ENCODE measurements at regions not wholly inside any gene's neighbourhood (a gene's known extent, or its start where the extent isn't known, plus 50 kb on each side); places are given as distances from the start of the nearest gene placed in this dataset.

DNA sequence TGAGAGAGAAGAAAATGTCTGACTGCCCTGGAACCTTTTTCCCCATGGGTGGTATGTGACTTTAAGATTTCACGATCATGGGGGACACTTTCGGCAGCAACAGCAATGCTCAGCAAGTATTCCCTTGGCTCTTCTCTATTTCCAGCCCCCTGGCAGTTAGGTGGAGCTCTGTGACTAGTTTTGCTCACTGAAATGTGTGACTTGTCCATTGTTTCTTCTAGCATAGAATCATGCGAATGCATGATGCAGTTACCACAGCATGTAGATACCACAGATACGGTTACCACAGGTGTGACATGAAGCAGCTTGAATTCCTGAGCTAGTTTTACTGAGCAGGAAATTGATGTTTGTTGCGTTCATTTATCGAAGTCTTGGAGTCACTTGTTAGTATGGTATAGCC is 1034.5 kb upstream of the EEF2KMT start:
- TF ChIP-seq EZH2phosphoT487 (IDR thresholded peaks at IDR 0.05; ENCODE audit: borderline replicate concordance, low read length) = no peak
- TF ChIP-seq EZH2 (IDR thresholded peaks at IDR 0.05; ENCODE audit: low read length, unreplicated experiment) = no peak
- TF ChIP-seq, protein P1, sequence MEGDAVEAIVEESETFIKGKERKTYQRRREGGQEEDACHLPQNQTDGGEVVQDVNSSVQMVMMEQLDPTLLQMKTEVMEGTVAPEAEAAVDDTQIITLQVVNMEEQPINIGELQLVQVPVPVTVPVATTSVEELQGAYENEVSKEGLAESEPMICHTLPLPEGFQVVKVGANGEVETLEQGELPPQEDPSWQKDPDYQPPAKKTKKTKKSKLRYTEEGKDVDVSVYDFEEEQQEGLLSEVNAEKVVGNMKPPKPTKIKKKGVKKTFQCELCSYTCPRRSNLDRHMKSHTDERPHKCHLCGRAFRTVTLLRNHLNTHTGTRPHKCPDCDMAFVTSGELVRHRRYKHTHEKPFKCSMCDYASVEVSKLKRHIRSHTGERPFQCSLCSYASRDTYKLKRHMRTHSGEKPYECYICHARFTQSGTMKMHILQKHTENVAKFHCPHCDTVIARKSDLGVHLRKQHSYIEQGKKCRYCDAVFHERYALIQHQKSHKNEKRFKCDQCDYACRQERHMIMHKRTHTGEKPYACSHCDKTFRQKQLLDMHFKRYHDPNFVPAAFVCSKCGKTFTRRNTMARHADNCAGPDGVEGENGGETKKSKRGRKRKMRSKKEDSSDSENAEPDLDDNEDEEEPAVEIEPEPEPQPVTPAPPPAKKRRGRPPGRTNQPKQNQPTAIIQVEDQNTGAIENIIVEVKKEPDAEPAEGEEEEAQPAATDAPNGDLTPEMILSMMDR (conservative IDR thresholded peaks at IDR 0.05; ENCODE audit: low read depth, low read length) = no peak
- ATAC-seq = no peak

DNA sequence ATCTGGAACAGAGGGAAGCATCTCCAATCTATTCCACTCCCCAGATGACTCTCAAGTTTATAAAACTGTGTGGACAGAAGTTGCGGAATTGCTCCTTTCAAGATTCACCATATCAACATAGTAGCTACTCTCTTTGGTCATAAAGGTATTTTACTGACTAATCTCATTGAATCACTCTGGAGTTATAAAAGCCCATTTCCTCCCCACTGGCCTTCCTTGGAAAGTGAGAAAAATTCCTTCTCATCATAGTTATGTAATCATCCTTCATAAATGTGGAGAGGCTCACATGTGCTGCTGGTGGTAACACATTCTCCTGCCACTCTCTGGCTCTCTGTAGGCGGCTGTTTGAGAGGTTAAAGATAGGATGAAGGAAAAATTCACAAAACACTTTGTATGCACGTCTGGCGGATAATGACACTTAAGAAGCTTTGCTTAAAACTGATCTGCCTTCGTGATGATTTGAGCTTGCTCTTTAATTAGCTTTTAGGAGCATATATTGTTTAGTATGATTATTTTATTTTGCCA is 1034.0 kb upstream of the EEF2KMT start:
- Histone ChIP-seq H3K4me2 (ENCODE audit: low read length) (no peak overlapping the region), H3K9me2 (replicated peaks; ENCODE audit: low read length) (no peaks in the 10 kb centered on the region), H3K4me3 (ENCODE audit: low read length) (no peak overlapping the region), H3K79me2 (ENCODE audit: low read length) (no peaks in the 10 kb centered on the region), H3K27ac (ENCODE audit: low read length) (no peak overlapping the region), H3K4me1 (ENCODE audit: insufficient read depth, low read length) (no peaks in the 10 kb centered on the region), H3F3A (ENCODE audit: low read length, unreplicated experiment) (no peaks in the 10 kb centered on the region), H4K20me1 (ENCODE audit: low read length) (no peaks in the 10 kb centered on the region), H3K9me3 (ENCODE audit: low read length) (no peaks in the 10 kb centered on the region), H3K36me3 (ENCODE audit: low read depth, low read length) (no peaks in the 10 kb centered on the region), H2AFZ (ENCODE audit: low read length) (no peak overlapping the region), H3K27me3 (ENCODE audit: low read length) (no peaks in the 10 kb centered on the region), H3K9ac (ENCODE audit: low read length) (no peak overlapping the region)
- BruUV-seq (replicated peaks) = no TSS peak
- no peak for ATAC-seq
- no peak for DNase-seq
- no peak for TF ChIP-seq EZH2phosphoT487 (IDR thresholded peaks at IDR 0.05; ENCODE audit: borderline replicate concordance, low read length)
- TF ChIP-seq, protein P1 (conservative IDR thresholded peaks at IDR 0.05; ENCODE audit: low read depth, low read length) = no peak
- TF ChIP-seq EZH2 (IDR thresholded peaks at IDR 0.05; ENCODE audit: low read length, unreplicated experiment) = no peak
- intact Hi-C loops (cut with micrococcal nuclease) = no loop called here
- CTCF ChIA-PET = no interaction called here
- POLR2A ChIA-PET (ENCODE audit: unreplicated experiment) = no interaction called here

More for the DNA sequence above, 1034.5 kb upstream of the EEF2KMT start:
- Histone ChIP-seq H3K9me2 (replicated peaks; ENCODE audit: low read length) (no peaks in the 10 kb centered on the region), H3K79me2 (ENCODE audit: low read length) (no peaks in the 10 kb centered on the region), H3K36me3 (ENCODE audit: low read depth, low read length) (no peaks in the 10 kb centered on the region), H3K27ac (ENCODE audit: low read length) (no peak overlapping the region), H2AFZ (ENCODE audit: low read length) (no peak overlapping the region), H3K4me2 (ENCODE audit: low read length) (no peak overlapping the region), H3K27me3 (ENCODE audit: low read length) (no peaks in the 10 kb centered on the region), H3K9me3 (ENCODE audit: low read length) (no peaks in the 10 kb centered on the region), H3F3A (ENCODE audit: low read length, unreplicated experiment) (no peaks in the 10 kb centered on the region), H3K4me1 (ENCODE audit: insufficient read depth, low read length) (no peaks in the 10 kb centered on the region), H3K9ac (ENCODE audit: low read length) (no peak overlapping the region), H3K4me3 (ENCODE audit: low read length) (no peak overlapping the region), H4K20me1 (ENCODE audit: low read length) (no peaks in the 10 kb centered on the region)
- DNase-seq = no peak
- ChIA-PET CTCF (no interaction called here), POLR2A (ENCODE audit: unreplicated experiment) (no interaction called here)
- no TSS peak for BruUV-seq (replicated peaks)
- intact Hi-C loops (cut with micrococcal nuclease) = no loop called here

DNA sequence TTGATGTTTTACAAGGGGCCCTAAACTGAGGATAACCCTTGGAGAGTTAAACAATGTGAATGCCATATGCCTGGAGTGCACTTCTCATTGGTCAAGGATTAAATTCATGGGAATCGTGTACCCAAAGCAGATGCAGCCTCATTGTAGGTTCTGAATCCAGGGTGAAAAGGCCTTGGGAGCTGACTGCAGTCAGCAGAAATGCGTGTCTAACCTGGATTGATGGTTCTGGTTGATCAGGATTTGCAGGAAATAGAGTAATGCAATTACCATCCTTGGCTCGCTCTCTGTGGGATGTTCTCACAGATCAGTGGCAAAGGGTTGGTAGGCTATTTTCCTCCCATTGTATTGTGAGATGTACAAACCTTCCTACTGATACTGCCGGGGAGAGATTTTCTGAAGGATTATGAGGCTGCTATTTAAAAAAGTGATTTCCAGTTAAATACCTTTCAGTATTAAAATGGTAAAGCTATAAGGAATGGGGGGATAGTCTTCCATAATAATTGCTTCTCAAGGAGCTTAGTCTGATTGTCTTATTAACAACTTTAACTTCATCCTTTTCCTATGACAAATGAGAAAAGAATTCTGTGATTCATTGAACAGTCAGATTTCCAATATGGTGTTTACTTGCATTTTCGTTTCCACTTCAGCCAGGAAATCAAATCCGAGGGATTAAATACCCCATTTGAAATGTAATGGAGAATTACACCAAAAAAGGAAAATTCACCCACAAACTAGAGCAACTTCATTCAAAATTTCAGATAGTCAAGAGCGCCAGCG is 1028.1 kb upstream of the EEF2KMT start:
- no peak overlapping the region for H3K9ac ChIP-seq (ENCODE audit: low read length)
- DNase-seq (no peak), ATAC-seq (no peak)
- CTCF ChIA-PET = no interaction called here
- no peaks in the 10 kb centered on the region for H4K20me1 ChIP-seq (ENCODE audit: low read length)
- POLR2A ChIA-PET (ENCODE audit: unreplicated experiment) = no interaction called here
- no peaks in the 10 kb centered on the region for H3K79me2 ChIP-seq (ENCODE audit: low read length)
- H3K9me3 ChIP-seq (ENCODE audit: low read length) = no peaks in the 10 kb centered on the region
- no peaks in the 10 kb centered on the region for H3K27me3 ChIP-seq (ENCODE audit: low read length)
- H3K27ac ChIP-seq (ENCODE audit: low read length) = no peak overlapping the region
- TF ChIP-seq EZH2 (IDR thresholded peaks at IDR 0.05; ENCODE audit: low read length, unreplicated experiment) (no peak), EZH2phosphoT487 (IDR thresholded peaks at IDR 0.05; ENCODE audit: borderline replicate concordance, low read length) (no peak)
- TF ChIP-seq, protein P1 (conservative IDR thresholded peaks at IDR 0.05; ENCODE audit: low read depth, low read length) = no peak
- H3K9me2 ChIP-seq (replicated peaks; ENCODE audit: low read length) = no peaks in the 10 kb centered on the region
- H3F3A ChIP-seq (ENCODE audit: low read length, unreplicated experiment) = no peaks in the 10 kb centered on the region
- intact Hi-C loops (cut with micrococcal nuclease) = no loop called here
- no peak overlapping the region for H3K4me3 ChIP-seq (ENCODE audit: low read length)
- no peak overlapping the region for H2AFZ ChIP-seq (ENCODE audit: low read length)
- no peak overlapping the region for H3K4me2 ChIP-seq (ENCODE audit: low read length)
- H3K36me3 ChIP-seq (ENCODE audit: low read depth, low read length) = no peaks in the 10 kb centered on the region
- no peaks in the 10 kb centered on the region for H3K4me1 ChIP-seq (ENCODE audit: insufficient read depth, low read length)
- no TSS peak for BruUV-seq (replicated peaks)
